ENCODE measurements at regions not wholly inside any gene's neighbourhood (a gene's known extent, or its start where the extent isn't known, plus 50 kb on each side); places are given as distances from the start of the nearest gene placed in this dataset.

GRCh38 chr9:80648336-80648735, 1041.0 kb downstream of the TLE1 start:
- Histone ChIP-seq H3K9me3 (no peaks in the 10 kb centered on the region), H3K27ac (replicated peaks in 1 of 4) (peak overlapping the region in 2 of 4 donors; percentile 50 to 56), H3K4me3 (no peak overlapping the region), H3K27me3 (no peaks in the 10 kb centered on the region), H3K4me1 (peaks cover 0 to 28% (median 16%) of the 10 kb centered on the region in 4 donors), H3K36me3 (no peaks in the 10 kb centered on the region)
- intact Hi-C loops (cut with DNase I), result no loop called here
- no peak for DNase-seq (ENCODE audit: extremely low spot score)
- WGBS, result 75% methylated on average over 1 of the region's 1 CpG
- TF ChIP-seq CTCF (IDR thresholded peaks at IDR 0.05), result no peak
- TF ChIP-seq EP300 (IDR thresholded peaks at IDR 0.05), result no peak
- no peak for TF ChIP-seq POLR2A (IDR thresholded peaks at IDR 0.05; ENCODE audit: low read depth)
- no peak for TF ChIP-seq POLR2AphosphoS5 (IDR thresholded peaks at IDR 0.05)

GRCh38 chr9:80646211-80646610, 1043.1 kb downstream of the TLE1 start:
- no peak overlapping the region for H3K4me3 ChIP-seq
- DNase-seq (ENCODE audit: extremely low spot score), result no peak
- 92% methylated on average over 4 of the region's 4 CpGs for WGBS
- H3K27me3 ChIP-seq, result no peaks in the 10 kb centered on the region
- H3K36me3 ChIP-seq, result no peaks in the 10 kb centered on the region
- H3K4me1 ChIP-seq, result peaks cover 0 to 23% (median 14%) of the 10 kb centered on the region in 4 donors
- intact Hi-C loops (cut with DNase I), result no loop called here
- TF ChIP-seq CTCF (IDR thresholded peaks at IDR 0.05), result no peak
- no peak for TF ChIP-seq POLR2AphosphoS5 (IDR thresholded peaks at IDR 0.05)
- TF ChIP-seq EP300 (IDR thresholded peaks at IDR 0.05), result no peak
- no peak for TF ChIP-seq POLR2A (IDR thresholded peaks at IDR 0.05; ENCODE audit: low read depth)
- H3K27ac ChIP-seq (replicated peaks in 1 of 4), result no peak overlapping the region
- H3K9me3 ChIP-seq, result no peaks in the 10 kb centered on the region

- no peaks in the 10 kb centered on the region for H3K9me3 ChIP-seq
- 90% methylated on average over 3 of the region's 3 CpGs for WGBS
- no peaks in the 10 kb centered on the region for H3K36me3 ChIP-seq
- TF ChIP-seq POLR2AphosphoS5 (IDR thresholded peaks at IDR 0.05) (no peak), POLR2A (IDR thresholded peaks at IDR 0.05; ENCODE audit: low read depth) (no peak), EP300 (IDR thresholded peaks at IDR 0.05) (no peak), CTCF (IDR thresholded peaks at IDR 0.05) (no peak)
- no peak overlapping the region for H3K27ac ChIP-seq (replicated peaks in 1 of 4)
- no peaks in the 10 kb centered on the region for H3K27me3 ChIP-seq
- DNase-seq (ENCODE audit: extremely low spot score), result no peak
- peaks cover 0 to 5% (median 4%) of the 10 kb centered on the region in 4 donors for H3K4me1 ChIP-seq
- intact Hi-C loops (cut with DNase I), result no loop called here
- no peak overlapping the region for H3K4me3 ChIP-seq
Measured at GRCh38 chr9:80644044-80644443, 1045.3 kb downstream of the TLE1 start.

GRCh38 chr9:80635065-80635464, 1054.3 kb downstream of the TLE1 start:
- peaks cover 0 to 17% (median 9%) of the 10 kb centered on the region in 4 donors for H3K9me3 ChIP-seq
- intact Hi-C loops (cut with DNase I), result no loop called here
- no peaks in the 10 kb centered on the region for H3K4me1 ChIP-seq
- no peaks in the 10 kb centered on the region for H3K36me3 ChIP-seq
- no peak for DNase-seq (ENCODE audit: extremely low spot score)
- H3K4me3 ChIP-seq, result no peak overlapping the region
- H3K27ac ChIP-seq (replicated peaks in 1 of 4), result no peak overlapping the region
- no peaks in the 10 kb centered on the region for H3K27me3 ChIP-seq
- 71% methylated on average over 1 of the region's 1 CpG for WGBS
- no peak for TF ChIP-seq POLR2AphosphoS5 (IDR thresholded peaks at IDR 0.05)
- no peak for TF ChIP-seq CTCF (IDR thresholded peaks at IDR 0.05)
- TF ChIP-seq POLR2A (IDR thresholded peaks at IDR 0.05; ENCODE audit: low read depth), result no peak
- no peak for TF ChIP-seq EP300 (IDR thresholded peaks at IDR 0.05)

- no peak overlapping the region for H3K27ac ChIP-seq (replicated peaks in 1 of 4)
- no peak for DNase-seq (ENCODE audit: extremely low spot score)
- no peaks in the 10 kb centered on the region for H3K27me3 ChIP-seq
- H3K4me1 ChIP-seq, result no peaks in the 10 kb centered on the region
- no peaks in the 10 kb centered on the region for H3K36me3 ChIP-seq
- peaks cover 0 to 17% (median 9%) of the 10 kb centered on the region in 4 donors for H3K9me3 ChIP-seq
- intact Hi-C loops (cut with DNase I), result no loop called here
- no peak overlapping the region for H3K4me3 ChIP-seq
- TF ChIP-seq POLR2A (IDR thresholded peaks at IDR 0.05; ENCODE audit: low read depth), result no peak
- TF ChIP-seq POLR2AphosphoS5 (IDR thresholded peaks at IDR 0.05), result no peak
- TF ChIP-seq CTCF (IDR thresholded peaks at IDR 0.05), result no peak
- TF ChIP-seq EP300 (IDR thresholded peaks at IDR 0.05), result no peak
Measured at GRCh38 chr9:80632041-80632440, 1057.3 kb downstream of the TLE1 start.
